H1 (cell line): ENCODE measurements at regions not wholly inside any gene's neighbourhood (a gene's known extent, or its start where the extent isn't known, plus 50 kb on each side); places are given as distances from the start of the nearest gene placed in this dataset.

ENCODE experiments used
- SRF ChIP-seq: IDR thresholded peaks from 2 replicates; pipeline ENCODE4 v1.6.1; 2011; ENCODE audit warnings: mild to moderate bottlenecking, low read depth, low read length, moderate library complexity
- TF ChIP-seq, protein P1 (sequence below): fragments of 300-600 bp; sonication (generic); IDR thresholded peaks from 2 replicates; pipeline ENCODE4 v1.7.1; 2012; ENCODE audit warnings: low read length, moderate library complexity, mild to moderate bottlenecking, inconsistent platforms; ENCODE audit not compliant: insufficient replicate concordance

DNA sequence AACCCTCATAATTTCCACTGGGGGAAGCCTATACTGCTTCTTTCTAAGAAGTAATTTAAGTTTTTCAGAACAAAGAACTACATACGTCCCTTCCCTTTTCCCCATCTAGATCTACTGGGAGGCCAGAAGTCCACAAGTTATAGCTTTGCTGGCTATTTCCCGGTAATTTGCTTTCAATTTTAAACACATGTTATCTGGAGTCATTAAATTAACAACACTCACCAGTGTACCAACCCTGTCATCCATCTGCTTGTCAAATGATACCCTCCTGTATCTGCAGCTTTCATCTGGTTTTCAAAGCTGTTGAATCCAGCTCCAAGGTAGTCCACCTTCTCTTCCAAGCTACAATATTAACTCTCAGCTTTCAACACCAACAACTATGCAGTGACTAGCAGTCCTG is 466.7 kb upstream of the PKN2 start (continued):
- TF ChIP-seq, protein P1, sequence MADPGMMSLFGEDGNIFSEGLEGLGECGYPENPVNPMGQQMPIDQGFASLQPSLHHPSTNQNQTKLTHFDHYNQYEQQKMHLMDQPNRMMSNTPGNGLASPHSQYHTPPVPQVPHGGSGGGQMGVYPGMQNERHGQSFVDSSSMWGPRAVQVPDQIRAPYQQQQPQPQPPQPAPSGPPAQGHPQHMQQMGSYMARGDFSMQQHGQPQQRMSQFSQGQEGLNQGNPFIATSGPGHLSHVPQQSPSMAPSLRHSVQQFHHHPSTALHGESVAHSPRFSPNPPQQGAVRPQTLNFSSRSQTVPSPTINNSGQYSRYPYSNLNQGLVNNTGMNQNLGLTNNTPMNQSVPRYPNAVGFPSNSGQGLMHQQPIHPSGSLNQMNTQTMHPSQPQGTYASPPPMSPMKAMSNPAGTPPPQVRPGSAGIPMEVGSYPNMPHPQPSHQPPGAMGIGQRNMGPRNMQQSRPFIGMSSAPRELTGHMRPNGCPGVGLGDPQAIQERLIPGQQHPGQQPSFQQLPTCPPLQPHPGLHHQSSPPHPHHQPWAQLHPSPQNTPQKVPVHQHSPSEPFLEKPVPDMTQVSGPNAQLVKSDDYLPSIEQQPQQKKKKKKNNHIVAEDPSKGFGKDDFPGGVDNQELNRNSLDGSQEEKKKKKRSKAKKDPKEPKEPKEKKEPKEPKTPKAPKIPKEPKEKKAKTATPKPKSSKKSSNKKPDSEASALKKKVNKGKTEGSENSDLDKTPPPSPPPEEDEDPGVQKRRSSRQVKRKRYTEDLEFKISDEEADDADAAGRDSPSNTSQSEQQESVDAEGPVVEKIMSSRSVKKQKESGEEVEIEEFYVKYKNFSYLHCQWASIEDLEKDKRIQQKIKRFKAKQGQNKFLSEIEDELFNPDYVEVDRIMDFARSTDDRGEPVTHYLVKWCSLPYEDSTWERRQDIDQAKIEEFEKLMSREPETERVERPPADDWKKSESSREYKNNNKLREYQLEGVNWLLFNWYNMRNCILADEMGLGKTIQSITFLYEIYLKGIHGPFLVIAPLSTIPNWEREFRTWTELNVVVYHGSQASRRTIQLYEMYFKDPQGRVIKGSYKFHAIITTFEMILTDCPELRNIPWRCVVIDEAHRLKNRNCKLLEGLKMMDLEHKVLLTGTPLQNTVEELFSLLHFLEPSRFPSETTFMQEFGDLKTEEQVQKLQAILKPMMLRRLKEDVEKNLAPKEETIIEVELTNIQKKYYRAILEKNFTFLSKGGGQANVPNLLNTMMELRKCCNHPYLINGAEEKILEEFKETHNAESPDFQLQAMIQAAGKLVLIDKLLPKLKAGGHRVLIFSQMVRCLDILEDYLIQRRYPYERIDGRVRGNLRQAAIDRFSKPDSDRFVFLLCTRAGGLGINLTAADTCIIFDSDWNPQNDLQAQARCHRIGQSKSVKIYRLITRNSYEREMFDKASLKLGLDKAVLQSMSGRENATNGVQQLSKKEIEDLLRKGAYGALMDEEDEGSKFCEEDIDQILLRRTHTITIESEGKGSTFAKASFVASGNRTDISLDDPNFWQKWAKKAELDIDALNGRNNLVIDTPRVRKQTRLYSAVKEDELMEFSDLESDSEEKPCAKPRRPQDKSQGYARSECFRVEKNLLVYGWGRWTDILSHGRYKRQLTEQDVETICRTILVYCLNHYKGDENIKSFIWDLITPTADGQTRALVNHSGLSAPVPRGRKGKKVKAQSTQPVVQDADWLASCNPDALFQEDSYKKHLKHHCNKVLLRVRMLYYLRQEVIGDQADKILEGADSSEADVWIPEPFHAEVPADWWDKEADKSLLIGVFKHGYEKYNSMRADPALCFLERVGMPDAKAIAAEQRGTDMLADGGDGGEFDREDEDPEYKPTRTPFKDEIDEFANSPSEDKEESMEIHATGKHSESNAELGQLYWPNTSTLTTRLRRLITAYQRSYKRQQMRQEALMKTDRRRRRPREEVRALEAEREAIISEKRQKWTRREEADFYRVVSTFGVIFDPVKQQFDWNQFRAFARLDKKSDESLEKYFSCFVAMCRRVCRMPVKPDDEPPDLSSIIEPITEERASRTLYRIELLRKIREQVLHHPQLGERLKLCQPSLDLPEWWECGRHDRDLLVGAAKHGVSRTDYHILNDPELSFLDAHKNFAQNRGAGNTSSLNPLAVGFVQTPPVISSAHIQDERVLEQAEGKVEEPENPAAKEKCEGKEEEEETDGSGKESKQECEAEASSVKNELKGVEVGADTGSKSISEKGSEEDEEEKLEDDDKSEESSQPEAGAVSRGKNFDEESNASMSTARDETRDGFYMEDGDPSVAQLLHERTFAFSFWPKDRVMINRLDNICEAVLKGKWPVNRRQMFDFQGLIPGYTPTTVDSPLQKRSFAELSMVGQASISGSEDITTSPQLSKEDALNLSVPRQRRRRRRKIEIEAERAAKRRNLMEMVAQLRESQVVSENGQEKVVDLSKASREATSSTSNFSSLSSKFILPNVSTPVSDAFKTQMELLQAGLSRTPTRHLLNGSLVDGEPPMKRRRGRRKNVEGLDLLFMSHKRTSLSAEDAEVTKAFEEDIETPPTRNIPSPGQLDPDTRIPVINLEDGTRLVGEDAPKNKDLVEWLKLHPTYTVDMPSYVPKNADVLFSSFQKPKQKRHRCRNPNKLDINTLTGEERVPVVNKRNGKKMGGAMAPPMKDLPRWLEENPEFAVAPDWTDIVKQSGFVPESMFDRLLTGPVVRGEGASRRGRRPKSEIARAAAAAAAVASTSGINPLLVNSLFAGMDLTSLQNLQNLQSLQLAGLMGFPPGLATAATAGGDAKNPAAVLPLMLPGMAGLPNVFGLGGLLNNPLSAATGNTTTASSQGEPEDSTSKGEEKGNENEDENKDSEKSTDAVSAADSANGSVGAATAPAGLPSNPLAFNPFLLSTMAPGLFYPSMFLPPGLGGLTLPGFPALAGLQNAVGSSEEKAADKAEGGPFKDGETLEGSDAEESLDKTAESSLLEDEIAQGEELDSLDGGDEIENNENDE: no peak
- TF ChIP-seq SRF: no peak
- TF ChIP-seq, all 59 proteins: peak for 0
